ENCODE measurements at regions not wholly inside any gene's neighbourhood (a gene's known extent, or its start where the extent isn't known, plus 50 kb on each side); places are given as distances from the start of the nearest gene placed in this dataset.

DNA sequence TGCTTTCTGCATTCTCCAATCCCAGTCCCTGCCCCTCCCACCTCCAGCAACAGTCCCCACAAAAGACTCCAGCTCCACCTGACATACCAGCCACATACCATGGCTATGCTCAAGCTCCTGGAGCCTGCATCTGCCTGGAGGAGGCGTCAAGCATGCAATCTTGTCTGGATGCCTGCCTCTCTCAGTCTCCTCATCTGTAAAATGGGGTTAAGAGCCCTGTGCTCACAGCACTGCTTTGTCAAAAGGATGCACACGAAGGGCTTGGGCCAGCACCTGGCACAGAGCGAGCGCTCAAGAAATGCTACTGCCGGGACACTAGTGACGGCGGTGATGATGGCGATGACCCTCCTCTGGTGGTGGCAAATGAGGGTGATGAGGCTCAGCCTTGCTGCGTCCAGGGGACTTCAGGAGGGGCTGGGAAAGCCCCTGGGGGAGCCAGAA, 202.9 kb upstream of the IER5L start:
- no peak for DNase-seq

DNA sequence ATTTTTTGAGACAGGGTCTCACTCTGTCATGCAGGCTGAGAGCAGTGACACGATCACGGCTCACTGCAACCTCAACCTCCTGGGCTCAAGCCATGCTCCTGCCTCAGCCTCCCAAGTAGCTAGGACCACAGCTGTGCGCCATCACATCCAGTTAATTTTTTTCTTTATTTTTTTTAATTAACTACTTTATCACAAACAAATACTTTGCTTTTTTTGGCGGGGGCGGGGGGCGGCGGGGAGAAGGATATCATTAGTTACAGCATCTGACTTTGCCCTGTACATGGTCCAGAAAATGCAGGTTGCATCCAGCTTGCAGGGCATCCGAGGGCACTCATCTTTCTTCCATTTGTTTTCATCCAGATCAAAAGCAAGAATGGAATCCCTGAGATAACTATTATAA, 201.8 kb upstream of the IER5L start:
- no peak for DNase-seq

GRCh38 chr9:129379181-129379836, 201.2 kb upstream of the IER5L start:
- DNase-seq, result no peak

DNA sequence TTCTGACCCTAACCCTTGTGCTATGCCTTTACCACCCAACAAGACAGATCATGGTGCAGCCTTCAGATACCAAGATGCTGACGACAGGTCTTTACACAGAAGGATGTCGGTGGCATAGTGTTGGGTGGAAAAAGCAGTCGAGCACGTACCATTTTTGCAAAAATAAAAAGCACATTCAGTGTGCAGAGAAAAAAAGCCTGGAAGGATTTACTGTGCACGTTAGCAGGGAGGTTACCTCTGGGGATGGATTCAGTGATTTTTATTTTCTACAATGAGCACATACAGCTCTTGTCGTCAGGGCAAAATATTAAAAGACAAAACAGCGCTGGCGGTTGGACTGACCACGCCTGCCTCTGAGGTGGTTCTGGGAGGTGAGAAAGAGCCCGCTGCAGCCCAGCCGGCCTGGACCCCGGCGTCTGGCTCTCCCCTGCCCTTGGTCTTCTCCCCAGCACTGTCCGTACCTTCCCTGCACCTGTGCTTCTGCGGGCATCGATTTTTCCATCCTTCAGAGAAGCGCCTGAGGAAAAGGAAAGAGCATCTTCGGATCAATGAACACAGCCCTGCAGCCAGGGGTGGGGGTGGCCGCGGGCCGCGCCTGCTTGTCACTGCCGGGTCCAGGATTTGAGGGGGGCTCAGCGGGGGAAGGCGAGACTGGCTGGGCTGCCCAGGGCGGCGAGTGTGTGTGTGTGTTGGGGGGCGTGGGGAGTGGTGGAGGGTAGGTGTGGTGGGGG, 200.0 kb upstream of the IER5L start:
- no peak for DNase-seq

DNA sequence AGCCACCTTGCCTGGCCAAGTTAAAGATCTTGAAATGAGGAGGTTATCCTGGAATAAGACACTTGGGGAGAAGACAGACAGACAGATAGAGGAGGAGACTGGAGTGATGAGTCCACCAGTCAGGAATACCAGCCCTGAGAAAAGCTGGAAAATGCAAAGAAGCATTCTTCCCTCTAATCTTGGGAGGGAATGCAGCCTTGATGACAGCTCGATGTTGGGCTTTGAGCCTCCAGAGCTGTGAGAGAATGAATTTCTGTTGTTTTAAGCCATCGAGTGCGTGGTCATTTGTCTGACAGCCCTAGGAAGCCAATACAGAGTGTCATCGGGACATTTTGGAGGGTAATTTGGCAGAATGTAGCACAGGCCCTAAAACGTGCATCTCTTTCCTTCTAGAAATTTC, 199.1 kb upstream of the IER5L start:
- DNase-seq, result no peak

DNA sequence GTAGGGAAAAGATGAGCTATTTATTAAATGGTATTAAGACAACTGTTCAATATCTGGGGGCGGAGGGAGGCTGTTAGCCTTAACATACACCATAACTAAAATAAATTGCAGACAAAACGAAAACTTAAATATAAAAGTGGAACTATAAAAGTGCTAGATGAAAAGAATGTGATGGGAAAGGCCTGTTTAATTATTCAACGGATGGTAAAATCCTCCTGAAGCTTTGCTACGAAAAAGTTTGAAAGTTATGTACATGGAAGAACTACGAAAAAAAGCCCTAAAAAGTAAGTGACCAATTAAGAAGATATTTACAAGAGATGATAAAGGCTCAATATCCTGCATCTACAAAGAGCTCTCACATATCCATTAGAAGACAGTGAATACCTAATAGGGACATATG, 197.8 kb upstream of the IER5L start:
- DNase-seq, result no peak

DNA sequence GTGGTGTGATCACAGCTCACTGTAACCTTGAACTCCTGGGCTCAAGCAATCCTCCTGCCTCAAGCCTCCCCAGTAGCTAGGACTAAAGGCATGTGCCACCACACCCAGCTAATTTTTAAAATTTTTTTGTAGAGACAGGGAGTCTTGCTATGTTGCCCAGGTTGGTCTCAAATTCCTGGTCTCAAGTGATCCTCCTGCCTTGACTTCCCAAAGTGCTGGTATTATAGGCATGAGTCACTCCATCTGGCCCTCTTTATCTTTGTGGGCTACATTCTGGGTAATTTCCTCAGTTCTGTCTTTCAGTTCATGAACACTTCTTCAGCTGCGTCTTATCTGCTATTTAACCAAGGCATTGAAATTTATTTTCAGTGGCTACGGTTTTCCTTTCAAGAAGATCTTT, 196.6 kb upstream of the IER5L start:
- no peak for DNase-seq

- DNase-seq, result no peak
Observed at GRCh38 chr9:129374231-129374630, 196.2 kb upstream of the IER5L start.

GRCh38 chr9:129373361-129373760, 195.3 kb upstream of the IER5L start:
- DNase-seq, result no peak

DNA sequence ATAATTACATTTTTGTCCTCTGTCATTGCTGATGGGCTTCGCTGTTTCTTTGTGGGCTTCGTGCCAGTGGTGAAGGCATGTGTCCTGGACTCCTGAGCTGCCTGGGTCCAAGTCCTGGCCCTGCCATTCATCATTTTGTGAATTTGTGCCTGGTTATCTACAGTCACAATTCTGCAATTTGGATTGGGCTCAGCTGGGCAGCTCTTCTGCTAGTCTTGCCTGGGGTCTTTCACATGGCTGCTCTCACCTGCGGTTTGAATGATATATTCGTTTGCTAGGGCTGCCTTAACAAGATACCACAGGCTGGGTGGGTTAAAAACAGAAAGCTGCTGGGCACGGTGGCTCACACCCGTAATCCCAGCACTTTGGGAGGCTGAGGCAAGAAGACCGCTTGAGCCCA, 192.7 kb upstream of the IER5L start:
- no peak for DNase-seq

DNA sequence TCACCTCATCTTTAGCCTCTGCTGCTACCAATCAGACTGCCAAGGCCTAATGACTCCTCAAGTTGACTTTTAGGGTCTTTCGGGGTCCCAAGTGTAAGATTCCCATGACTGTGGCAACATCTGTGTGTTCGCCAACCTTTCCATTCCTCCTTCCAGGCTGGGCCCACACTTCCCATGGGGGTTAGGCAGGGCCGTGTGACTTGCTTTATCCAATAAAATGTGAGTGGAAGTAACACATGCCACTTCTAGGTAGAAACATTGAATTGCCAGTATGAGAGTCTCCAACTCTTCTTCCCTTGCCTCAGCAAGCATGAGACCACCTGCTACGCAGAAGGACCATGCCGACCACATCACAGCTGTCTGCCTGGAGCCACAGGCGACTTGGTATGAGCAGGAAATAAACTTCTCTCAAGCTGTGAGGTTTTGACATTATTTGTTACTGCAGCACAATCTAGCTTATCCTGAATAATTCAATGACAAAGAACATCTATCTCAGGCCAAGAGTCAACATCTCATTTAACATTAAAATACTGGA, 190.4 kb upstream of the IER5L start:
- DNase-seq, result no peak

DNA sequence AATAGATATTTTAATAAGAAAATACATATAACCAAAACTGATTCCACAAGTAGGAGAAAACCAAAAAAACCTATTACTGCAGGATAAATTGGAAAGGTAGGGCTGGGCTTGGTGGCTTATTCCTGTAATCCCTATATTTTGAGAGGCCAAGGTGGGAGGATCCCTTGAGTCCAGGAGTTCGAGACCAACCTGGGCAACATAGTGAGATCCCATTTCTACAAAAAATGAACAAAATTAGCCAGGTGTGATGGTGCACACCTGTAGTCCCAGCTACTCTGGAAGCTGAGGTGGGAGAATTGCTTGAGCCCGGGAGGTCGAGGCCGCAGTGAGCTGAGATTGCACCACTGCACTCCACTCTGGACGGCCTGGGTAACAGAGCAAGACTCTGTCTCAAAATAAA, 189.2 kb upstream of the IER5L start:
- no peak for DNase-seq

DNA sequence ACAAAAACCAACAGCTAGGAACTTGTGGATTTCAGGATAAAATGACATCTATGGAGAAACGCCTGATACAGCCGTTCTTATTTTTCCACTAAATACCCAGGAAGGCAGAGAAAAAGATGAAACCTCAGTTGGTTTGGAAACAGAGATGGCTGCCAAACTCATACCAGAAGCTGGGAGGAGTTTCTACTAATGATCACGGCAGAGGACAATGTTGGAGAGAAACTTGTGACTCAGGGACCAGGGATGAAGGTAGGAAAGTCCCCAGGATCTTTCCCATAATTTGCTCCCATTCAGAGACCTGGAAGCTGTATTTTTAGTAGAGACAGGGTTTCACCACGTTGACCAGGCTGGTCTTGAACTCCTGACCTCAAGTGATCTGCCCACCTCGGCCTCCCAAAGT, 187.1 kb upstream of the IER5L start:
- no peak for DNase-seq

GRCh38 chr9:129363216-129363873, 185.3 kb upstream of the IER5L start:
- DNase-seq, result no peak

DNA sequence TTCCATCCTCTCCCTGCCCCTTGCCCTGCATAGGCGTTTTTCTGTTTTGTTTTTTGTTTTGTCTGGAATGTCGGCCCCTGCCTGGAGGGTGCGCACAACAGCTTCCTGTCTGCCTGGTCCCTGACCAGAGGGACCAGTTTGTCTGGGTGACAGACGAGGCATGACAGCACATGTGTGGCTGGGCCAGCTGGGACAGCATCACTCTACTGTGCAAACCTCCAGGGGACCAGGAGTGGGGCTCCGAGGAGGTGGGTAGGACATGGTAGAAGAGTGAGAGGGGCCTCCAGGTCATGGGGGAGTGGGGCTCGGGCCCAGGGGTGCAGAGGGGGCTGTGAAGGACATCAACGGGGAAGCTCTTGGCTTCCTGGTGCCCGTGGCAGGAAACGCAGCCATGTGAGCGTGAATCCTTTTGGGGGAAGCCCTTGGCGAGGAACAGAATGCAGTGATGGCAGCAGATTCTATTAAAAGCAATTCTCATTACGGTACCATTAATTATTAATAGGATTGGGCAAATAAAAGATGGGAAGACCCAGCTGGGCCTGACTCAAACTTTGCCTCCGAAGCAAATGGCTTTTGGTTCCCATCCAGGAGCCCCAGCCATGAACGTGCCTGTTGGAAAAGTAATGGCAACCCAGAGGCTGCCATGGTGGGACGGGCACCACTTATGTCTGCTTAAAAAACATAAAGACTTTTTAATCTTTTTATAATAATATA, 184.4 kb upstream of the IER5L start:
- DNase-seq, result no peak

DNA sequence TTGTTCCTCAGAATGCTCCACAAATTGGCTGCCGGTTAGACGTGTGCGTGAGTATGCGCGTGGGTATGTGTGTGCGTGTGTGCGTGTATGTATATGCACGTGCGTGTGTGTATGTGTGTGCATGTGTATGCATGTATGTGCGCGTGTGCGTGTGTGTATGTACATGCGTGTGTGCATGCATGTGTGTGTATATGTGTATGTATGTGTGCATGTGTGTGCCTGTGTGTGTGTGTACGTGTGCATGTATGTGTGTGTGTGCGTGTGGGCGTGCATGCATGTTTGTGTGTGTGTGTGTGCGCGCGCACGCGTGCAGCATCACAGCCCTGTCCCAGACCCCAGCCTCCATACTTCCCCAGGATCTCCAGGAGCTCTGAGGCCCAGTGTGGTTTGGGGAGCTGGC, 183.1 kb upstream of the IER5L start:
- DNase-seq, result no peak

- DNase-seq, result no peak
Observed at GRCh38 chr9:129359916-129360536, 182.0 kb upstream of the IER5L start.

GRCh38 chr9:129359162-129359811, 181.2 kb upstream of the IER5L start:
- no peak for DNase-seq

DNA sequence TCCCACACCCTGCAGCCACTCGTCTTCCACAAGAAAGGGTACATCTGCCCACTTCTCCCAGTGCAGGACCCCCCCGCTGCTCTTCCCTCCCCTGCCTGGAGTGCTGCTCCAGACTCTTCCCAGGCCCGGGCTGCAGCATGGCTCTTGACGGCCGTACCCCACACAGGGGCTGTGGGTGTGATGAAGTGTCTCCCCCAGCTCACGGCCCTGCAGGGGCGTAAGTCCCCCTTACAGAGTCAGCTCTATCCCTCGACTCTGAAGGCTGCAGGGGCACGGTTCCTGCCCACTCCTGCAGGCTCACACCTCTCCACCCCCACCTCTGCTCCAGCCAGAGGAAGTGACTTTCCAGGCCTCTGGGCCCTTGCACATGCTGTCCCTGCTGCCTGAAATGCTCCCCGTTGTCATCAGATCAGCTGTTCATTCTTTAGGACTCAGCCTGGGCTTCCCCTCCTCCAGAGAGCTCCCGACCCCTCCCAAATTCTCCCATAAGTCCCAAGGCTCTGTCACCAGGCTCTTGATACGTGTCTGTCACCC, 180.6 kb upstream of the IER5L start:
- no peak for DNase-seq

DNA sequence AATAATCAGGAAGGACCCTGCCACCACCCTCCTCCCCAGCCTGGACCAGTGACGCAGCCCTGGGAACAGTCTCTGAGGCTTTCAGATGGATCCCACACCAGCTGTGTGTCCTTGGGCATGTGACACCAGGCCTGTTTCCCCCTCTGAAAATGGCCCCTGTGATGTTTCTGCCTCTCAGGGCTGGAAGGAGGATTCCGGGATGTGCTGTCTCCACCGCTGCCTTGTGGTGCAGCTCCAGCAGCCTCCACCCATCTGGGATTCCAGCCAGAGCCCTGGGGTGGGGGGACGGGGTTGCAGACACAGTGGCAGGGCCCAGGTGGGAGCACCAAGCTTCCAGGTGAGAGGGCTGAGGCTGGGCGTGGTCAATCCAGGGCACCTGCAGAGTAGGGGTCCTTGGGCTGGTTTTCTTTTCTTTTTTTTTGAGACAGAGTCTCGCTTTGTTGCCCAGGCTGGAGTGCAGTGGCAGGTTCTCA, 179.7 kb upstream of the IER5L start:
- DNase-seq, result no peak
